Fibroblast of the aortic adventitia (primary cell): ENCODE measurements at regions not wholly inside any gene's neighbourhood (a gene's known extent, or its start where the extent isn't known, plus 50 kb on each side); places are given as distances from the start of the nearest gene placed in this dataset.

Source experiments
- DNase-seq: peaks from one replicate; pipeline ENCODE4 v3.0.0-alpha.2; 2010; ENCODE audit warnings: low read depth
- H3K4me3 ChIP-seq: 2 replicates; pipeline ENCODE4 v1.5.1; 2011; ENCODE audit warnings: low read depth, mild to moderate bottlenecking, control low read depth, low read length, moderate library complexity
- TF ChIP-seq, protein P1 (sequence below): IDR thresholded peaks from 2 replicates; pipeline ENCODE4 v1.5.1; 2011; ENCODE audit warnings: mild to moderate bottlenecking, low read length, control low read depth, inconsistent platforms; ENCODE audit not compliant: insufficient read depth

DNA sequence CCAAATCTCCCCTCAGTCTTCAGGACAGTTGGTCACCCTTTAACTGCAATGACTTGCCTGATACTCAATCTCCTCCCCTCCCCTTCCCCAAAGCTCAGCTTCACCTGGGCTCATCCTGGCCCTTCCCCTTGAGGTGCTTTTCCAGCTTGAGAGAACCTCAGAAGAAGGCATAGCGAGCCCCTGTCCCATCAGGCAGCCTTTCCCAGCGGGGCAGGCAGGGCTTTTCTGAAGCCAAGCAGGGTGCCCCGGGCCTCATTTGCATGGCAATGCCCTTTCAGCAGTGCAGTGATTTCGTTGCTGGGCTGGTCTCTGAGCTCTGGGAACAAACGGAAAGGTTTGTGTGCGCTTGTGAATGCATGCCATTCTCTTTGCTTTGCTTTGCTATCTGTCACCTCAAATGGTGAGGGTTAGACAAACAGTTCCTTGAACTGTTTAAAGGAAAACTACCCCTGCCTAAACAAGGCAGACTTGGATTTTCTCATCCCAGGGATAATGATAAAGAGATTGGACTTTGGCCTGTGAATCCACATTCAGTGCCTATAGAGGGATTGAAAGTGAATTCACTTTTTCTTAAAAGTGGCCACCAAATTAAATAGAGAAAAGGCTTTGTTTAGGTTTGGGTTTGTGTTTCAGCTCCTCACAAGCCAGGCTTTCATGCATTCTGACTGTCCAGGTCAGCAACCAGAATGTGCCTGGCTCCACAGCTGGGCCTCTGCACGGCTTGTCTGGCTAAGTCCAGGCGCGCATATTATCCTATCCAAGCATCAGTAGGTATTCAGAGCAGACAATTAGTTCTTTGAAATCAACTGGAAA is 165.3 kb downstream of the ZNF608 start:
- DNase-seq, result no peak
- TF ChIP-seq, protein P1, sequence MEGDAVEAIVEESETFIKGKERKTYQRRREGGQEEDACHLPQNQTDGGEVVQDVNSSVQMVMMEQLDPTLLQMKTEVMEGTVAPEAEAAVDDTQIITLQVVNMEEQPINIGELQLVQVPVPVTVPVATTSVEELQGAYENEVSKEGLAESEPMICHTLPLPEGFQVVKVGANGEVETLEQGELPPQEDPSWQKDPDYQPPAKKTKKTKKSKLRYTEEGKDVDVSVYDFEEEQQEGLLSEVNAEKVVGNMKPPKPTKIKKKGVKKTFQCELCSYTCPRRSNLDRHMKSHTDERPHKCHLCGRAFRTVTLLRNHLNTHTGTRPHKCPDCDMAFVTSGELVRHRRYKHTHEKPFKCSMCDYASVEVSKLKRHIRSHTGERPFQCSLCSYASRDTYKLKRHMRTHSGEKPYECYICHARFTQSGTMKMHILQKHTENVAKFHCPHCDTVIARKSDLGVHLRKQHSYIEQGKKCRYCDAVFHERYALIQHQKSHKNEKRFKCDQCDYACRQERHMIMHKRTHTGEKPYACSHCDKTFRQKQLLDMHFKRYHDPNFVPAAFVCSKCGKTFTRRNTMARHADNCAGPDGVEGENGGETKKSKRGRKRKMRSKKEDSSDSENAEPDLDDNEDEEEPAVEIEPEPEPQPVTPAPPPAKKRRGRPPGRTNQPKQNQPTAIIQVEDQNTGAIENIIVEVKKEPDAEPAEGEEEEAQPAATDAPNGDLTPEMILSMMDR, result no peak
- H3K4me3 ChIP-seq, result no peak overlapping the region

DNA sequence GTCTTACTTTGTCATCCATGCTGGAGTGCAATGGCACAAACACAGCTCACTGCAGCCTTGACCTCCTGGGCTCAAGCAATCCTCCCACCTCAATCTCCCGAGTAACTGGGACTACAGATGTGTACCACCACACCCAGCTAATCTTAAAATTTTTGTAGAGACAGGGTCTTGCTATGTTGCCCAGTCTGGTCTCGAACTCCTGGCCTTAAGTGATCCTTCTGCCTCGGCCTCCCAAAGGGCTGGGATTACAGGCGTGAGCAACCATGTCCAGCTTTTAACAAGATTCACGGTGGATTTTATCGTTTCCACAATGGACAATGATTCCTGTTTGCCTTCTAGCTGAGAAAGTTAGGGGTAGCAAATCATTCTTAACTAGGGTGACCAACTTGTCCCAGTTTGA is 165.9 kb downstream of the ZNF608 start:
- TF ChIP-seq, protein P1, result no peak
- DNase-seq, result no peak
- H3K4me3 ChIP-seq, result no peak overlapping the region

DNA sequence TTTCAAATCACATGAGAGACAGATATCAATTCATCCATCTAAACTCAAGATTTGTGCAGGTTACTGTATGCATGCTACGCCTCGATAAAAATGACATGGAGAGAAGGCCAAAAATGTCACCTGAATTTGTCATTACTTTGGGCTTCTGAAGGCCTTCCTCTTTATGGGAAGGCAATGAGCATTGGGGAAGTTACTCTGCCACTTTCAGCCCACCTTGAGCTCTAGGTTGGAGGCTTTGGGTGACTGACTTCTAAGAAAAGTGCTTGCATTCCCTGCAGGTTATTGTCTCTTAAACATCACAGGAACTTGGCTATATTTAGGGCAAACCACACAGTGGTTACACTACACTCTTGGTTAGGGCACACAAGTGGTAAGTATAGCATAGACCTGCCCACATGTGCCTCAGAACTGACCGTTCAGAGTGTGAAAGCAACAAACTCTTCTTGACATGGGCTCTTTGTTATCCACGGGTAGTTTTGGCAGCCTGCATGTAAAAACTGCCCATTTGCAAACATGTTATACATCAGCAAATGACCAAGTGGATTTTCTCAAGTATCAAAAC is 169.5 kb downstream of the ZNF608 start:
- DNase-seq, result no peak
- TF ChIP-seq, protein P1, result no peak

DNA sequence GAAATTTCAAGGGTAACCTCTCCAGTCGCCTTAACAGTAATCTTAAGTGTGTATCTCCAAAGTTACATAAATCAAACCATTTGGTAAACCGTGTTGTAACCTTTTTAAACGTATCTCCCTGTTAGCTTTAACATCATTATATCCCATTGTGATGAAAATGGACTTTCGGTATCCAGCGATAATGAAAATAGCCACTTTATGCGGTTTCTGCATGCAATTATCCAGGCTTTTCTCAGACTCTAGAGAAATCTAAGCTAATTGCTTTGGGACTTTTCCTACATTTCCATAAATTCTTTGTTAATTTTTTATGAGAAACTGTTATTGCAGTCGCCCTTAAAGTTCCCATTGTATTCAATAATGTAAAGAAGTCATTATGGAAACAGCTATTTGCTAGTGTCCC is 170.7 kb downstream of the ZNF608 start:
- DNase-seq, result no peak
- no peak overlapping the region for H3K4me3 ChIP-seq
- TF ChIP-seq, protein P1, result no peak

More for the DNA sequence above, 169.5 kb downstream of the ZNF608 start:
- no peak overlapping the region for H3K4me3 ChIP-seq

DNA sequence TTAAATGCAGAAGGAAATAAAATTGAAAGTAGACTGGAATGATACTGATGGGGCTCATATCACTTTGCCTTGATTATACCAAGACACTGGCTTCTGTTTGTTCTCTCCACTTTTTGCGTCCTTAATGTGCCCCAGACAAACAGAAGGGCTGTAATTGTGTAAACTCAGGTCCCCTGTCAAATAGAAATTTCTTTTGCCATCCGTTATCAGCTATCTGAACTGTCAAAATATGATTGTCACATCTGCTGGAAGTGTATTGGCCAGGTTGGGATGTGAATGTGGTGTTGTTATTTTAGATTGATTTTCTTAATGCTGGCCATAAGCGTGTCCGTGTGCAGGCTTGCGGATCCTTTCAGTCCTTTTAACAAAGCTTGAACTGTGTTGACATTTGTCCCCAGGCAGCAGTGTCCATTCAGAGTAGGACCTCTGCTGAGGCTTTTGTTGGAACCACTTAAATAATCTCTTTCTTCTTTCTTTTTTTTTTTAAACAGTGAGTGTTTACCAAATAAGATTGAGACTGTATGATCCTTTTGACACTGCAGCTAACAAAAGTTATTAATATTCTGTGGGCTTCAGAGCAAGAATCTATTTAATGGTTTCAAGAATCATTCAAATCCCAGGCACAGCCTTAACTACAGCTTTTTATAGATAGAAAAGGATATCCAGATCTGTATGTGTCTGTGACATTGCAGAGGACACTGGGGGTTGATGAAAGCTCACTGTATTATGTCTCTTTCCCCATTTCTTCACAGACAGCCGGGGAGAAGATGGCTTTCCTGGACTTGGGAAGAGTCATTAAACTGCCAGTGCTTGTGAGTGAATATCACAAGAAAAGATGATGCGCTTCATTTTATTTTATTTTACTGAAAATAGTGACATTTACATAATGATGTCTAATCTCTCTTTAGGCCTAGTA is 171.7 kb downstream of the ZNF608 start:
- no peak overlapping the region for H3K4me3 ChIP-seq
- TF ChIP-seq, protein P1, result no peak
- no peak for DNase-seq

DNA sequence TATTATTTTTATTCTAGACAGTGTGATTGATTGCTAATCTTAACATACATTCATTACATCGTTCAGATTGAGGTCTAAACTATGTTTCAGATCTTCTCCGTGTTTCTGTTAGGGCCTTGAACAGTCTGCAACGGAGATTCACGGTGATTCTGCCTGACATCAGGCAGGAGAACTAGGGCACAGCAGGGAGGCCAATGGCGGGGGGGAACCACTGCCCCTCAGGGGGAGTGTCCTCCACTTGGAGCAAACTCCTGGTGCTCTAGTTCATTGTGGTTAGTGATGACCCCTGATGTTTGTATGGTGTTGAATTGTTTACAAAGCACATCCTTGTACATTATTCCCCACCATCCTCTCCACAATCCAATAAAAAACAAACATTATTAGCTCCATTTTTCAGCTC is 173.5 kb downstream of the ZNF608 start:
- TF ChIP-seq, protein P1, result no peak
- no peak for DNase-seq
- no peak overlapping the region for H3K4me3 ChIP-seq
